Thoracic aorta (tissue), 2 donors: ENCODE measurements at regions not wholly inside any gene's neighbourhood (a gene's known extent, or its start where the extent isn't known, plus 50 kb on each side); places are given as distances from the start of the nearest gene placed in this dataset.
"Not testable (repeated sequence)": the region's sequence is repeated elsewhere in the genome, so short reads cannot be mapped to it uniquely, and the experiment has no call there.

Experiments
- ATAC-seq: fragments of 150-250 bp; one replicate; pipeline ENCODE4 v1.8.0; 2017; ENCODE audit warnings: low read depth; ENCODE audit not compliant: insufficient number of reproducible peaks, low FRiP score
- DNase-seq: peaks from one replicate; pipeline ENCODE4 v3.0.0-alpha.2; 2020; ENCODE audit warnings: low spot score
- H3K27ac ChIP-seq, 2 donors: fragments of 200-600 bp; sonication (generic); 1 replicate in 1 of 2; 2 replicates in 1 of 2; pipeline ENCODE4 v1.5.1; 2016; ENCODE audit warnings: mild to moderate bottlenecking in 2 of 2, moderate library complexity in 2 of 2
- H3K27me3 ChIP-seq: fragments of 200-600 bp; sonication (generic); replicated peaks from 2 replicates; pipeline ENCODE4 v1.6.0; 2016; ENCODE audit warnings: mild to moderate bottlenecking; ENCODE audit not compliant: insufficient read depth
- H3K36me3 ChIP-seq: fragments of 200-600 bp; sonication (generic); one replicate; pipeline ENCODE4 v1.5.1; 2016
- H3K4me1 ChIP-seq, 2 donors: fragments of 200-600 bp; sonication (generic); 1 replicate in 1 of 2; 2 replicates in 1 of 2; pipeline versions ENCODE4 v1.5.1 to v1.6.0; 2016; ENCODE audit warnings: low read depth in 2 of 2, mild to moderate bottlenecking in 1 of 2; ENCODE audit not compliant: control insufficient read depth in 1 of 2
- H3K4me3 ChIP-seq: fragments of 200-600 bp; sonication (generic); 2 replicates; pipeline ENCODE4 v1.5.1; 2016; ENCODE audit warnings: mild to moderate bottlenecking
- H3K9me3 ChIP-seq: fragments of 200-600 bp; sonication (generic); 2 replicates; pipeline ENCODE4 v1.5.1; 2016
- TF ChIP-seq, protein P1 (sequence below): fragments of 200-600 bp; sonication (generic); IDR thresholded peaks from one replicate; pipeline ENCODE4 v1.5.1; 2019; ENCODE audit warnings: antibody characterized with exemption

- DNase-seq: no peak
- Histone ChIP-seq H3K27me3 (no peaks in the 10 kb centered on the region), H3K9me3 (no peaks in the 10 kb centered on the region), H3K36me3 (no peaks in the 10 kb centered on the region), H3K4me3 (no peak overlapping the region), H3K27ac (no peak overlapping the region), H3K4me1 (no peaks in the 10 kb centered on the region)
- ATAC-seq: no peak
- TF ChIP-seq, protein P1, sequence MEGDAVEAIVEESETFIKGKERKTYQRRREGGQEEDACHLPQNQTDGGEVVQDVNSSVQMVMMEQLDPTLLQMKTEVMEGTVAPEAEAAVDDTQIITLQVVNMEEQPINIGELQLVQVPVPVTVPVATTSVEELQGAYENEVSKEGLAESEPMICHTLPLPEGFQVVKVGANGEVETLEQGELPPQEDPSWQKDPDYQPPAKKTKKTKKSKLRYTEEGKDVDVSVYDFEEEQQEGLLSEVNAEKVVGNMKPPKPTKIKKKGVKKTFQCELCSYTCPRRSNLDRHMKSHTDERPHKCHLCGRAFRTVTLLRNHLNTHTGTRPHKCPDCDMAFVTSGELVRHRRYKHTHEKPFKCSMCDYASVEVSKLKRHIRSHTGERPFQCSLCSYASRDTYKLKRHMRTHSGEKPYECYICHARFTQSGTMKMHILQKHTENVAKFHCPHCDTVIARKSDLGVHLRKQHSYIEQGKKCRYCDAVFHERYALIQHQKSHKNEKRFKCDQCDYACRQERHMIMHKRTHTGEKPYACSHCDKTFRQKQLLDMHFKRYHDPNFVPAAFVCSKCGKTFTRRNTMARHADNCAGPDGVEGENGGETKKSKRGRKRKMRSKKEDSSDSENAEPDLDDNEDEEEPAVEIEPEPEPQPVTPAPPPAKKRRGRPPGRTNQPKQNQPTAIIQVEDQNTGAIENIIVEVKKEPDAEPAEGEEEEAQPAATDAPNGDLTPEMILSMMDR: no peak
These were observed 128.9 kb downstream of the TMEM200A start for GRCh38 chr6:130494729-130495128.

DNA sequence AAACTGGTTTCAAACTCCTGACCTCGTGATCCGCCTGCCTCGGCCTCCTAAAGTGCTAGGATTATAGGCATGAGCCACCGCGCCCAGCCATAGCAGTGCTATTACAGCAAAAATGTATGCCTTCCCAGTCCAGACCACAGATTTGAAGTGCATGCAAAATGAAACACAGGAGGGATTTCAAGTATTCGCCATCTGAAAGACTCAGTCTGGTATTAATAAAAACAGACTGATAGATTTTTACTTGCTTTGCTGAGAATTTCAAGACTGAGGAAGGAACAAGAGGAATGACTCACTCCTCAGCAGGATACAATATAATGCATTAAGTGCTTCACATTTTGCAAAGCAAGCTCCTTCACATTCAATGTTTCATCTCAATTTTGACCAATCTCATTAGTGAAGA, 134.9 kb downstream of the TMEM200A start:
- Histone ChIP-seq H3K4me3 (no peak overlapping the region), H3K9me3 (no peaks in the 10 kb centered on the region), H3K27ac (no peak overlapping the region), H3K27me3 (no peaks in the 10 kb centered on the region), H3K36me3 (no peaks in the 10 kb centered on the region), H3K4me1 (no peaks in the 10 kb centered on the region)
- TF ChIP-seq, protein P1: no peak
- ATAC-seq: no peak
- no peak for DNase-seq

GRCh38 chr6:130503146-130503545, 137.3 kb downstream of the TMEM200A start:
- H3K9me3 ChIP-seq: no peaks in the 10 kb centered on the region
- no peak overlapping the region for H3K27ac ChIP-seq
- no peak for DNase-seq
- H3K27me3 ChIP-seq: no peaks in the 10 kb centered on the region
- no peaks in the 10 kb centered on the region for H3K36me3 ChIP-seq
- no peaks in the 10 kb centered on the region for H3K4me1 ChIP-seq
- ATAC-seq: no peak
- no peak overlapping the region for H3K4me3 ChIP-seq
- TF ChIP-seq, protein P1: no peak

DNA sequence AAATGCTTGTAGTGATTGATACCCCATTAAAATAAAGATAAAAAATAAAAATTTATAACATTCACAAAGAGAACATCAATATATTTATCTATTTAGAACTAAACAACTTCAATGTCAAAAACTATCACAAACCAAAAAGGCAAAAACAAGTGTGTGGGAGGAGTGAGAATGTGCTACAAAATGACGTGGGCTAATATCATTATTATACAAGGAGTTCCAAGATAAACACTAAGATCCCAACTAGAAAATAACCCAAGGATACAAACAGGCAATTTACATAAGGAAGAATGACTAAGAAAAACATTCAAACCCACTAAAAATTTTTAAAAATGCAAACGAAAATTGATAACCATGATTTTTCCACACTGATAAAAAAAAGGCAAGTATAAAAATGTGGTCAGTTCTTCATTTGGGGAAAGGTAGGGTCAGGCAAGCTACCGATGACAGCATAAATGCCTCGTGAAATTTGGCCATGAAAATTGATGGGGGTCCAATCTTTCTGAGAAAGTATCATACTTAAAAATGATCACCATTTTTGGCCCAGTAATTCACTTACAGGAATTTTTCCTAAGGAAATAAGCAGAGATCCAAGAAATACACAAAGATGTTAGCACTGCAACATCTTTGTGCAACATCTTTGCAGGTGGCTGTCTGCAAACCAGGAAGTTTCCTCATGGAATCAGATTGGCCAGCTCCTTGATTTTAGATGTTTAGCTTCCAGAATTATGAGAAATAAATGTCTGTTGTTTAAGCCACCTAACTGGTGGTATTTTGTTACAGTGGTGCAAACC, 140.2 kb downstream of the TMEM200A start:
- TF ChIP-seq, protein P1: no peak
- ATAC-seq (no peak), DNase-seq (no peak)
- Histone ChIP-seq H3K4me1 (no peaks in the 10 kb centered on the region), H3K9me3 (no peaks in the 10 kb centered on the region), H3K27ac (no peak overlapping the region), H3K4me3 (no peak overlapping the region), H3K36me3 (no peaks in the 10 kb centered on the region), H3K27me3 (no peaks in the 10 kb centered on the region)

GRCh38 chr6:130507005-130507665, 141.3 kb downstream of the TMEM200A start:
- H3K4me3 ChIP-seq, H3K27me3 ChIP-seq, DNase-seq, ATAC-seq, H3K27ac ChIP-seq, H3K4me1 ChIP-seq, H3K36me3 ChIP-seq, H3K9me3 ChIP-seq: not testable (repeated sequence)
